ENCODE measurements at regions not wholly inside any gene's neighbourhood (a gene's known extent, or its start where the extent isn't known, plus 50 kb on each side); places are given as distances from the start of the nearest gene placed in this dataset.

GRCh38 chr14:97578982-97579548 lies 781.9 kb downstream of the VRK1 start:
- H3K27me3 Mint-ChIP-seq (ENCODE audit: unreplicated experiment): peaks cover 1% of the 10 kb centered on the region
- H3K27ac Mint-ChIP-seq (ENCODE audit: unreplicated experiment): no peak overlapping the region
- H3K4me1 Mint-ChIP-seq (ENCODE audit: unreplicated experiment): no peaks in the 10 kb centered on the region
- DNase-seq (ENCODE audit: low spot score): no peak
- no peak for TF ChIP-seq CTCF (IDR thresholded peaks at IDR 0.05; ENCODE audit: unreplicated experiment)
- H3K4me3 Mint-ChIP-seq (ENCODE audit: unreplicated experiment): no peak overlapping the region
- H3K9me3 Mint-ChIP-seq (ENCODE audit: unreplicated experiment): no peaks in the 10 kb centered on the region
- H3K36me3 Mint-ChIP-seq (ENCODE audit: low read depth, unreplicated experiment): no peaks in the 10 kb centered on the region

GRCh38 chr14:97581016-97581415 lies 783.8 kb downstream of the VRK1 start:
- Mint-ChIP-seq H3K27ac (ENCODE audit: unreplicated experiment) (no peak overlapping the region), H3K9me3 (ENCODE audit: unreplicated experiment) (no peaks in the 10 kb centered on the region), H3K27me3 (ENCODE audit: unreplicated experiment) (no peaks in the 10 kb centered on the region), H3K36me3 (ENCODE audit: low read depth, unreplicated experiment) (no peaks in the 10 kb centered on the region), H3K4me3 (ENCODE audit: unreplicated experiment) (no peak overlapping the region), H3K4me1 (ENCODE audit: unreplicated experiment) (no peaks in the 10 kb centered on the region)
- peak; percentile 24 for DNase-seq (ENCODE audit: low spot score)
- TF ChIP-seq CTCF (IDR thresholded peaks at IDR 0.05; ENCODE audit: unreplicated experiment): no peak

GRCh38 chr14:97582022-97582421 lies 784.8 kb downstream of the VRK1 start:
- Mint-ChIP-seq H3K27ac (ENCODE audit: unreplicated experiment) (no peak overlapping the region), H3K27me3 (ENCODE audit: unreplicated experiment) (no peaks in the 10 kb centered on the region), H3K4me3 (ENCODE audit: unreplicated experiment) (no peak overlapping the region), H3K4me1 (ENCODE audit: unreplicated experiment) (no peaks in the 10 kb centered on the region), H3K9me3 (ENCODE audit: unreplicated experiment) (no peaks in the 10 kb centered on the region), H3K36me3 (ENCODE audit: low read depth, unreplicated experiment) (no peaks in the 10 kb centered on the region)
- TF ChIP-seq CTCF (IDR thresholded peaks at IDR 0.05; ENCODE audit: unreplicated experiment): no peak
- DNase-seq (ENCODE audit: low spot score): no peak

GRCh38 chr14:97584528-97584927 lies 787.3 kb downstream of the VRK1 start:
- H3K4me1 Mint-ChIP-seq (ENCODE audit: unreplicated experiment): no peaks in the 10 kb centered on the region
- H3K9me3 Mint-ChIP-seq (ENCODE audit: unreplicated experiment): no peaks in the 10 kb centered on the region
- no peak overlapping the region for H3K27ac Mint-ChIP-seq (ENCODE audit: unreplicated experiment)
- H3K36me3 Mint-ChIP-seq (ENCODE audit: low read depth, unreplicated experiment): no peaks in the 10 kb centered on the region
- no peak for TF ChIP-seq CTCF (IDR thresholded peaks at IDR 0.05; ENCODE audit: unreplicated experiment)
- no peaks in the 10 kb centered on the region for H3K27me3 Mint-ChIP-seq (ENCODE audit: unreplicated experiment)
- DNase-seq (ENCODE audit: low spot score): peak; percentile 10
- no peak overlapping the region for H3K4me3 Mint-ChIP-seq (ENCODE audit: unreplicated experiment)

- no peak for TF ChIP-seq CTCF (IDR thresholded peaks at IDR 0.05; ENCODE audit: unreplicated experiment)
- no peaks in the 10 kb centered on the region for H3K9me3 Mint-ChIP-seq (ENCODE audit: unreplicated experiment)
Measured at GRCh38 chr14:97592341-97592980, 795.3 kb downstream of the VRK1 start.

More at GRCh38 chr14:97592341-97592980, 795.3 kb downstream of the VRK1 start:
- Mint-ChIP-seq H3K27ac (ENCODE audit: unreplicated experiment) (no peak overlapping the region), H3K4me1 (ENCODE audit: unreplicated experiment) (no peaks in the 10 kb centered on the region), H3K4me3 (ENCODE audit: unreplicated experiment) (no peak overlapping the region), H3K36me3 (ENCODE audit: low read depth, unreplicated experiment) (no peaks in the 10 kb centered on the region), H3K27me3 (ENCODE audit: unreplicated experiment) (no peaks in the 10 kb centered on the region)
- no peak for DNase-seq (ENCODE audit: low spot score)
